Caco-2 (cell line): ENCODE measurements at regions not wholly inside any gene's neighbourhood (a gene's known extent, or its start where the extent isn't known, plus 50 kb on each side); places are given as distances from the start of the nearest gene placed in this dataset.

Experiments
- BruUV-seq: library from RNA; stranded (reverse); fragments of 400-500 nt; replicated peaks from 2 replicates; lab custom pipeline; 2021; lab: Mats Ljungman, UMichigan
- CTCF ChIA-PET: fragments of 300-600 bp; sonication (Branson Sonifier 250); formaldehyde crosslinking; loops from one replicate; lab custom pipeline; 2022; ENCODE audit warnings: antibody characterized with exemption; lab: Charles Lee
- POLR2A ChIA-PET: fragments of 300-600 bp; sonication (Branson Sonifier 250); formaldehyde crosslinking; loops from one replicate; lab custom pipeline; 2022; ENCODE audit warnings: antibody characterized with exemption; lab: Charles Lee
- DNase-seq, 2 experiments: peaks; one replicate each; pipeline versions ENCODE4 v3.0.0 to v3.0.0-alpha.2; 2020 to 2022
- H3K27me3 ChIP-seq: replicated peaks from 2 replicates; pipeline ENCODE4 v1.6.0; 2011; ENCODE audit warnings: low read length; ENCODE audit not compliant: control insufficient read depth, insufficient read depth
- H3K36me3 ChIP-seq: 2 replicates; pipeline ENCODE4 v1.5.1; 2011; ENCODE audit warnings: low read length; ENCODE audit not compliant: control insufficient read depth, insufficient read depth
- H3K4me1 ChIP-seq: fragments of 250-450 bp; sonication (Bioruptor Pico); 2 replicates; pipeline ENCODE4 v1.5.1; 2020; ENCODE audit warnings: mild to moderate bottlenecking
- H3K4me3 ChIP-seq: 2 replicates; pipeline ENCODE4 v1.5.1; 2011; ENCODE audit warnings: low read depth, mild to moderate bottlenecking, control low read depth, low read length
- H3K9me3 ChIP-seq: fragments of 250-450 bp; sonication (Bioruptor Pico); 2 replicates; pipeline ENCODE4 v1.5.1; 2020; ENCODE audit warnings: mild to moderate bottlenecking, moderate library complexity
- H3K27ac Mint-ChIP-seq: one replicate; pipeline ENCODE4 v1.8.0; 2022; ENCODE audit warnings: mixed read lengths; ENCODE audit not compliant: unreplicated experiment
- H3K27me3 Mint-ChIP-seq: one replicate; pipeline ENCODE4 v1.8.0; 2022; ENCODE audit warnings: mixed read lengths; ENCODE audit not compliant: insufficient read depth, unreplicated experiment
- H3K36me3 Mint-ChIP-seq: one replicate; pipeline ENCODE4 v1.8.0; 2022; ENCODE audit warnings: mild to moderate bottlenecking, mixed read lengths; ENCODE audit not compliant: insufficient read depth, unreplicated experiment
- H3K4me1 Mint-ChIP-seq: one replicate; pipeline ENCODE4 v1.8.0; 2022; ENCODE audit warnings: low read depth, mixed read lengths; ENCODE audit not compliant: unreplicated experiment
- H3K4me3 Mint-ChIP-seq: one replicate; pipeline ENCODE4 v1.8.0; 2022; ENCODE audit warnings: mild to moderate bottlenecking, moderate library complexity, mixed read lengths; ENCODE audit not compliant: unreplicated experiment
- H3K9me3 Mint-ChIP-seq: one replicate; pipeline ENCODE4 v1.8.0; 2022; ENCODE audit warnings: mixed read lengths; ENCODE audit not compliant: unreplicated experiment
- CTCF ChIP-seq, 2 experiments: fragments of 200-600 bp in 1 of 2; IDR thresholded peaks; 1 replicate in 1 of 2; 2 replicates in 1 of 2; pipeline versions ENCODE4 v1.5.1 to v1.8.0; 2011 to 2022; ENCODE audit warnings: antibody characterized with exemption in 1 of 2, control low read depth in 1 of 2, inconsistent platforms in 1 of 2, low read depth in 1 of 2, low read length in 1 of 2, mild to moderate bottlenecking in 1 of 2, moderate library complexity in 1 of 2; ENCODE audit not compliant: insufficient read depth in 1 of 2, severe bottlenecking in 1 of 2, unreplicated experiment in 1 of 2
- intact Hi-C: fragments of 100-400 bp; cut with micrococcal nuclease; formaldehyde crosslinking; loops from one replicate; pipeline ENCODE4 v1.10.0; 2022; ENCODE audit not compliant: unreplicated experiment

- Histone ChIP-seq H3K27me3 (no peaks in the 10 kb centered on the region), H3K9me3 (no peaks in the 10 kb centered on the region), H3K4me1 (no peaks in the 10 kb centered on the region), H3K36me3 (no peaks in the 10 kb centered on the region), H3K4me3 (no peak overlapping the region)
- Mint-ChIP-seq H3K36me3 (no peaks in the 10 kb centered on the region), H3K4me3 (no peak overlapping the region), H3K27ac (no peak overlapping the region), H3K9me3 (no peaks in the 10 kb centered on the region), H3K27me3 (no peaks in the 10 kb centered on the region), H3K4me1 (no peaks in the 10 kb centered on the region)
- ChIA-PET POLR2A (no interaction called here), CTCF (no interaction called here)
- BruUV-seq = no TSS peak
- TF ChIP-seq CTCF (IDR thresholded peaks at IDR 0.05; ENCODE audit: insufficient read depth in 1 of 2, low read depth in 1 of 2, low read length in 1 of 2, severe bottlenecking in 1 of 2, unreplicated experiment in 1 of 2) = no peak
- DNase-seq = no peak
- intact Hi-C loops = no loop called here
Observed at GRCh38 chr5:51838459-51838858, 455.2 kb downstream of the ISL1 start.

GRCh38 chr5:51843893-51844292 lies 460.6 kb downstream of the ISL1 start:
- Mint-ChIP-seq H3K36me3 (no peaks in the 10 kb centered on the region), H3K27ac (no peak overlapping the region), H3K9me3 (peaks cover 8% of the 10 kb centered on the region), H3K27me3 (no peaks in the 10 kb centered on the region), H3K4me1 (no peaks in the 10 kb centered on the region), H3K4me3 (no peak overlapping the region)
- POLR2A ChIA-PET = no interaction called here
- no TSS peak for BruUV-seq
- CTCF ChIA-PET = no interaction called here
- Histone ChIP-seq H3K36me3 (no peaks in the 10 kb centered on the region), H3K9me3 (no peaks in the 10 kb centered on the region), H3K27me3 (no peaks in the 10 kb centered on the region), H3K4me3 (no peak overlapping the region), H3K4me1 (no peaks in the 10 kb centered on the region)
- TF ChIP-seq CTCF (IDR thresholded peaks at IDR 0.05; ENCODE audit: insufficient read depth in 1 of 2, low read depth in 1 of 2, low read length in 1 of 2, severe bottlenecking in 1 of 2, unreplicated experiment in 1 of 2) = no peak
- DNase-seq = no peak
- intact Hi-C loops = loop anchor here (10.0 kb wide), 1 partner anchor 511 kb away; no protein-coding TSS in a partner anchor

GRCh38 chr5:51846015-51846414 lies 462.8 kb downstream of the ISL1 start:
- intact Hi-C loops = loop anchor here (10.0 kb wide), 1 partner anchor 509 kb away; no protein-coding TSS in a partner anchor
- Mint-ChIP-seq H3K27me3 (no peaks in the 10 kb centered on the region), H3K4me1 (no peaks in the 10 kb centered on the region), H3K4me3 (no peak overlapping the region), H3K36me3 (no peaks in the 10 kb centered on the region), H3K27ac (no peak overlapping the region), H3K9me3 (peaks cover 8% of the 10 kb centered on the region)
- no peaks in the 10 kb centered on the region for H3K36me3 ChIP-seq
- H3K4me1 ChIP-seq = no peaks in the 10 kb centered on the region
- ChIA-PET CTCF (no interaction called here), POLR2A (no interaction called here)
- H3K4me3 ChIP-seq = no peak overlapping the region
- no peak for DNase-seq
- BruUV-seq = no TSS peak
- H3K9me3 ChIP-seq = no peaks in the 10 kb centered on the region
- no peak for TF ChIP-seq CTCF (IDR thresholded peaks at IDR 0.05; ENCODE audit: insufficient read depth in 1 of 2, low read depth in 1 of 2, low read length in 1 of 2, severe bottlenecking in 1 of 2, unreplicated experiment in 1 of 2)
- H3K27me3 ChIP-seq = no peaks in the 10 kb centered on the region
